Right lobe of liver (tissue), 6 donors: ENCODE measurements at regions not wholly inside any gene's neighbourhood (a gene's known extent, or its start where the extent isn't known, plus 50 kb on each side); places are given as distances from the start of the nearest gene placed in this dataset.

Experiments used
- ATAC-seq, 4 donors: fragments of 200-7000 bp; cut with Tn5 transposase; one replicate each; pipeline ENCODE4 v1.9.1; 2020; ENCODE audit warnings: mild to moderate bottlenecking in 4 of 4, moderate library complexity in 4 of 4
- DNase-seq, 3 donors: peaks; one replicate each; pipeline ENCODE4 v3.0.0-alpha.2; 2020
- H3K27ac ChIP-seq, 3 donors: fragments of 200-600 bp; one replicate each; pipeline ENCODE4 v1.8.0; 2022
- H3K27me3 ChIP-seq, 2 donors: fragments of 200-600 bp; one replicate each; pipeline ENCODE4 v1.8.0; 2022
- H3K36me3 ChIP-seq, 4 donors: fragments of 200-600 bp; sonication (generic) in 1 of 4; one replicate each; pipeline versions ENCODE4 v1.5.1 to v1.8.0; 2017 to 2022; ENCODE audit warnings: control low read depth in 1 of 4
- H3K4me1 ChIP-seq, 4 donors: fragments of 200-600 bp; sonication (generic) in 1 of 4; one replicate each; pipeline versions ENCODE4 v1.5.1 to v1.8.0; 2017 to 2022; ENCODE audit warnings: control low read depth in 1 of 4
- H3K4me3 ChIP-seq, 3 donors: fragments of 200-600 bp; one replicate each; pipeline ENCODE4 v1.8.0; 2022
- H3K9me3 ChIP-seq, 4 donors: fragments of 200-600 bp; sonication (generic) in 1 of 4; one replicate each; pipeline versions ENCODE4 v1.5.1 to v1.8.0; 2017 to 2022; ENCODE audit warnings: control low read depth in 1 of 4
- CTCF ChIP-seq, 4 donors: fragments of 200-600 bp in 3 of 4; fragments of 450-650 bp in 1 of 4; IDR thresholded peaks; one replicate each; pipeline versions ENCODE4 v1.5.1 to v1.8.0; 2016 to 2022; ENCODE audit warnings: antibody characterized with exemption in 4 of 4, mild to moderate bottlenecking in 2 of 4
- POLR2A ChIP-seq: fragments of 450-650 bp; IDR thresholded peaks from one replicate; pipeline ENCODE4 v1.6.1; 2017; ENCODE audit warnings: antibody characterized with exemption, mild to moderate bottlenecking
- WGBS: methylation state at CpG from one replicate; pipeline ENCODE4 v1.1.6; 2018; ENCODE audit warnings: low coverage, low lambda C conversion rate; ENCODE audit not compliant: insufficient coverage; ENCODE audit errors: missing lambda C conversion rate; 5-methylcytosine and 5-hydroxymethylcytosine counted together
- intact Hi-C, 2 donors: fragments of 100-400 bp; cut with DNase I; formaldehyde crosslinking; loops; one replicate each; pipeline versions ENCODE4 v1.11.2 to v1.14.1; 2022
- donor health status: DM: no; HTN: yes; CAD: no.
- donor health status: DM: no; HTN: no; CAD: no.
- donor health status: DM: no; HTN: no; CAD: no.
- donor health status: DM: no; HTN: yes; CAD: no.
- donor health status: DM: no; HTN: yes; CAD: no.

DNA sequence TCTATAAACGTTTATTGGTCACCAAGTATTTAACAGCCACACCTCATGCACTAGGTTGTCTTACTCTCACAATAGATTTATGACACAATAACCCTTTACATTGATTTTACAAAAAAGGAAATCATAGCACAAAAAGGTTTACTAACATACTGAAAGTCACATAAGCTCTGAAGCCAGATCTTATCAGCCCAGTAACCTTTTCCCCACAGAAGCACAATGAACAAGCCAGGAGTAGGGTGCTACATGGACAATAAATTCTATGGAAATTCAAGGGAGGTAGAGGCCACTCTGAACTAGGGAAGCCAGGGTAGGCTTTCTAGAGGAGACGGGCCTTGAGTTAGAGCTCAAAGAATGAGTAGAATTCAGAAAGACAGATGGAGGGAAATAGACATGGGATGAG is 633.5 kb upstream of the CADM1 start:
- H3K27me3 ChIP-seq = no peaks in the 10 kb centered on the region
- H3K36me3 ChIP-seq = no peaks in the 10 kb centered on the region
- intact Hi-C loops = no loop called here
- WGBS = 49% methylated on average over 2 of the region's 2 CpGs
- H3K4me1 ChIP-seq = no peaks in the 10 kb centered on the region
- DNase-seq (no peak), ATAC-seq (no peak)
- no peak overlapping the region for H3K4me3 ChIP-seq
- H3K9me3 ChIP-seq = no peaks in the 10 kb centered on the region
- TF ChIP-seq CTCF (IDR thresholded peaks at IDR 0.05) (no peak), POLR2A (no peak)
- H3K27ac ChIP-seq = no peak overlapping the region

- 47% methylated on average over 9 of the region's 9 CpGs for WGBS
- Histone ChIP-seq H3K9me3 (no peaks in the 10 kb centered on the region), H3K4me1 (no peaks in the 10 kb centered on the region), H3K36me3 (no peaks in the 10 kb centered on the region), H3K27me3 (no peaks in the 10 kb centered on the region), H3K4me3 (no peak overlapping the region), H3K27ac (no peak overlapping the region)
- intact Hi-C loops = no loop called here
- DNase-seq (no peak), ATAC-seq (no peak)
- TF ChIP-seq CTCF (IDR thresholded peaks at IDR 0.05) (no peak), POLR2A (no peak)
Observed at GRCh38 chr11:116136987-116137674, 632.9 kb upstream of the CADM1 start.

- no peaks in the 10 kb centered on the region for H3K9me3 ChIP-seq
- intact Hi-C loops = no loop called here
- no peak overlapping the region for H3K27ac ChIP-seq
- WGBS = 83% methylated on average over 2 of the region's 2 CpGs
- DNase-seq (no peak), ATAC-seq (no peak)
- TF ChIP-seq POLR2A (no peak), CTCF (IDR thresholded peaks at IDR 0.05) (no peak)
- H3K36me3 ChIP-seq = no peaks in the 10 kb centered on the region
- no peak overlapping the region for H3K4me3 ChIP-seq
- H3K4me1 ChIP-seq = no peaks in the 10 kb centered on the region
- no peaks in the 10 kb centered on the region for H3K27me3 ChIP-seq
Observed at GRCh38 chr11:116135891-116136290, 631.7 kb upstream of the CADM1 start.

DNA sequence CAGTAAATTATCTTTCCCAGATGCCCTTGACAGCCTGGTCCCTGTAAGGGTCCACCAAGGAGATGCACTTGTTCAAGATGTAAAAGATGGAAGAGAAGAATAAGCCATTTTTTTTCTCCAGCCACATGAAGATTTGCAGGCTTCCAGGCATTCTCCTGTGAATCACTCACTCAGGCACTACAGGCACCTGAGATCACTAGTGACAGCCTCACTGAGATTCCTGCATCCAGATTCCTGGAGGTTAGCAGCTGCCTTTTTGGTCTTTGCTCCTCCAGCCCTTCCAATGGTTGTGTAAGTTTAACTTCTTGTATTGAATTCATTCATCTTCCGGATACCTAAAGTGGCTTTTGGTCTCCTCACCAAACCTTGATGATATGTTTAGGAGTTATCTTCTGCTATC is 630.2 kb upstream of the CADM1 start:
- Histone ChIP-seq H3K4me1 (no peaks in the 10 kb centered on the region), H3K9me3 (no peaks in the 10 kb centered on the region), H3K36me3 (no peaks in the 10 kb centered on the region), H3K27me3 (no peaks in the 10 kb centered on the region), H3K27ac (no peak overlapping the region), H3K4me3 (no peak overlapping the region)
- intact Hi-C loops = no loop called here
- DNase-seq (no peak), ATAC-seq (no peak)
- TF ChIP-seq CTCF (IDR thresholded peaks at IDR 0.05) (no peak), POLR2A (no peak)
- no CpG with 5 or more reads among the region's 1 CpG for WGBS
